H1 (cell line): ENCODE measurements at regions not wholly inside any gene's neighbourhood (a gene's known extent, or its start where the extent isn't known, plus 50 kb on each side); places are given as distances from the start of the nearest gene placed in this dataset.

Experiments
- E2F6 ChIP-seq: IDR thresholded peaks from 2 replicates; pipeline ENCODE4 v1.6.1; 2012; ENCODE audit warnings: inconsistent platforms
- EGR1 ChIP-seq: IDR thresholded peaks from 2 replicates; pipeline ENCODE4 v1.6.1; 2011; ENCODE audit warnings: low read depth, low read length, borderline replicate concordance
- PHF8 ChIP-seq: fragments of 200-600 bp; sonication (generic); conservative IDR thresholded peaks from 2 replicates; pipeline ENCODE4 v1.7.1; 2012; ENCODE audit warnings: low read depth, mild to moderate bottlenecking, inconsistent platforms, low read length, moderate library complexity
- RXRA ChIP-seq: IDR thresholded peaks from 2 replicates; pipeline ENCODE4 v1.6.1; 2011; ENCODE audit warnings: low read depth, mild to moderate bottlenecking, low read length, moderate library complexity; ENCODE audit not compliant: insufficient read depth

GRCh38 chr16:48904333-48904732 lies 294.4 kb upstream of the N4BP1 start (continued):
- TF ChIP-seq PHF8 (no peak), E2F6 (no peak), EGR1 (no peak), RXRA (no peak)
- TF ChIP-seq, all 59 proteins: peak for 0
